ENCODE measurements at regions not wholly inside any gene's neighbourhood (a gene's known extent, or its start where the extent isn't known, plus 50 kb on each side); places are given as distances from the start of the nearest gene placed in this dataset.

DNA sequence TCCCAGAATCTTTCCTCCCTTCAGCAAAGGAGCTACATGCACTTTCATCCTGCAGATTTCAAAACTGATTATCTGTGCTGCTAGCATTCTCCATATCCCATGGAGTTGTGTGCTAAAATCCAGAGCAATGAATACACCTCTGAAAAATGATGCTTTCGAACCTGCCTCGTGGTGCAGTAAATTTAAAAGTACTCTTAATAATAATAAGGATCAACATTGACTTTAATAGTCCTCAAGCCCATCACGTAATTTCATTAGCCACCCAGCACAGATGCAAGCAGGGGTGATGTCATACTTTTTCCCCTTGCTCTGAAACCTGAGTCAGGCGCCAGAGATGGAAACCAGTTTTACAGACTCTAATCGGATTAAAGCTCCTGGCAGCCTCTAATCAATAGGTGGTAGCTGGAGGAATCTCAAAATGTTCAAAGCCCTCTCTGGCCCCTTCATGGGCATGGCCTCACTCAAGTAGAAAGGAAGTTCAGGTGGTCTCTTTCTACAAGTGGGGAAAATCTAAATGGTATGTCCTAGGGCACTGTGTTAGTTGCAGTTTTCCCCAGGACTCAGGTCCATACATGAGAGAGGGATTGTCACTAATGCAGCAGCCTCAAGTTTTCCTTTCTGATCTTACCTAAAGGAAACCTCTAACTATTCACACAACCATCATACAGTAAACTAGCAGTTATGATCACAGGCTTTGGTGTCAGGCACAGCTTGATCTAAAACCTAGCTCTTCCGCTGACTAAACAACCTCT lies 221.6 kb upstream of the SLC30A5 start:
- Histone ChIP-seq H3K9me3 (ENCODE audit: severe bottlenecking) (no peaks in the 10 kb centered on the region), H3K4me3 (ENCODE audit: severe bottlenecking) (no peak overlapping the region), H3K27me3 (ENCODE audit: insufficient read depth, poor library complexity, severe bottlenecking) (peaks cover 14% of the 10 kb centered on the region), H3K36me3 (ENCODE audit: low read depth) (no peaks in the 10 kb centered on the region), H3K4me1 (ENCODE audit: insufficient read depth, poor library complexity, severe bottlenecking) (no peaks in the 10 kb centered on the region), H3K27ac (ENCODE audit: poor library complexity, severe bottlenecking) (no peak overlapping the region)
- ATAC-seq (ENCODE audit: low read depth), result no peak
- no peak for DNase-seq (ENCODE audit: low spot score)
- TF ChIP-seq, protein P1, sequence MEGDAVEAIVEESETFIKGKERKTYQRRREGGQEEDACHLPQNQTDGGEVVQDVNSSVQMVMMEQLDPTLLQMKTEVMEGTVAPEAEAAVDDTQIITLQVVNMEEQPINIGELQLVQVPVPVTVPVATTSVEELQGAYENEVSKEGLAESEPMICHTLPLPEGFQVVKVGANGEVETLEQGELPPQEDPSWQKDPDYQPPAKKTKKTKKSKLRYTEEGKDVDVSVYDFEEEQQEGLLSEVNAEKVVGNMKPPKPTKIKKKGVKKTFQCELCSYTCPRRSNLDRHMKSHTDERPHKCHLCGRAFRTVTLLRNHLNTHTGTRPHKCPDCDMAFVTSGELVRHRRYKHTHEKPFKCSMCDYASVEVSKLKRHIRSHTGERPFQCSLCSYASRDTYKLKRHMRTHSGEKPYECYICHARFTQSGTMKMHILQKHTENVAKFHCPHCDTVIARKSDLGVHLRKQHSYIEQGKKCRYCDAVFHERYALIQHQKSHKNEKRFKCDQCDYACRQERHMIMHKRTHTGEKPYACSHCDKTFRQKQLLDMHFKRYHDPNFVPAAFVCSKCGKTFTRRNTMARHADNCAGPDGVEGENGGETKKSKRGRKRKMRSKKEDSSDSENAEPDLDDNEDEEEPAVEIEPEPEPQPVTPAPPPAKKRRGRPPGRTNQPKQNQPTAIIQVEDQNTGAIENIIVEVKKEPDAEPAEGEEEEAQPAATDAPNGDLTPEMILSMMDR (IDR thresholded peaks at IDR 0.05; ENCODE audit: poor library complexity, severe bottlenecking), result no peak

DNA sequence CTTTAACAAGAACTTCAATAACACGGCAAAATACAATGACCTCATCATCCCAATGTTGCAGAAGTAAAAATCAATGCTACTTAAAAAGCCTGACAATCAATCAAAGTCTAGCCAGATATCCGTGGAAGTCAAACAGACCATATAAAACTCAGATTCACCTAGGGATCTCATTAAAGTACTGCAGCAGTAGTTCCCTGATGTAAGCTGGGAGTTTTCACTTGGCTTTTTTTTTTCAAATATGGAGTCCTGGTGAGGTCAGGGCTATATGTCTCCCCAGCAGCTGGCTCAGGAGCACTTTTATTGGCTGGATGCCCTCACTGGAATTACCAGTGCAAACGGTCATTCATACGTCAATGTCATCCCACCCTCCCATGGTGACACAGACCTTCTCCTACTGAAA lies 220.6 kb upstream of the SLC30A5 start:
- Histone ChIP-seq H3K9me3 (ENCODE audit: severe bottlenecking) (no peaks in the 10 kb centered on the region), H3K4me3 (ENCODE audit: severe bottlenecking) (no peak overlapping the region), H3K4me1 (ENCODE audit: insufficient read depth, poor library complexity, severe bottlenecking) (peaks cover 2% of the 10 kb centered on the region), H3K27me3 (ENCODE audit: insufficient read depth, poor library complexity, severe bottlenecking) (peaks cover 11% of the 10 kb centered on the region), H3K36me3 (ENCODE audit: low read depth) (no peaks in the 10 kb centered on the region), H3K27ac (ENCODE audit: poor library complexity, severe bottlenecking) (no peak overlapping the region)
- TF ChIP-seq, protein P1 (IDR thresholded peaks at IDR 0.05; ENCODE audit: poor library complexity, severe bottlenecking), result no peak
- no peak for DNase-seq (ENCODE audit: low spot score)
- ATAC-seq (ENCODE audit: low read depth), result no peak

DNA sequence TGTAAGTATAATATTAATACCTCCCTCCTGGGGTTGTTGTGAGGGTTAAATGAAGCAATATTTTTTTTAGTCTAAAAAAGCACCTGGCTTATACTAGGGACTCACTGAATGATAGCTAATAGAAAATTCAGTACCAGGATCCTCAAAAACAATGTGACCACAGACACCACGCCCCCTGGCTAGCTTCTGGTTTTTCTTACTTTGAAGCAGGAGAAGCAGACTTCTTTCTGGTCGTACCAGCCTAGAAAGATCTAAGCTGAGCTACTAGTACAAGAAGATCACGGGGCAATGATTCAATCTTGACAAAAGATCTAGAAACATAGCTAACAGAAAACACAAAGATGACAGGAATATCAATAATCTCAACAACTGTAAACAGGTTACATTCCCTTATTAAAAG lies 218.5 kb upstream of the SLC30A5 start:
- H3K4me1 ChIP-seq (ENCODE audit: insufficient read depth, poor library complexity, severe bottlenecking), result peaks cover 3% of the 10 kb centered on the region
- no peak for DNase-seq (ENCODE audit: low spot score)
- H3K27ac ChIP-seq (ENCODE audit: poor library complexity, severe bottlenecking), result no peak overlapping the region
- no peaks in the 10 kb centered on the region for H3K27me3 ChIP-seq (ENCODE audit: insufficient read depth, poor library complexity, severe bottlenecking)
- TF ChIP-seq, protein P1 (IDR thresholded peaks at IDR 0.05; ENCODE audit: poor library complexity, severe bottlenecking), result no peak
- no peak for ATAC-seq (ENCODE audit: low read depth)
- H3K4me3 ChIP-seq (ENCODE audit: severe bottlenecking), result no peak overlapping the region
- H3K36me3 ChIP-seq (ENCODE audit: low read depth), result no peaks in the 10 kb centered on the region
- H3K9me3 ChIP-seq (ENCODE audit: severe bottlenecking), result no peaks in the 10 kb centered on the region

DNA sequence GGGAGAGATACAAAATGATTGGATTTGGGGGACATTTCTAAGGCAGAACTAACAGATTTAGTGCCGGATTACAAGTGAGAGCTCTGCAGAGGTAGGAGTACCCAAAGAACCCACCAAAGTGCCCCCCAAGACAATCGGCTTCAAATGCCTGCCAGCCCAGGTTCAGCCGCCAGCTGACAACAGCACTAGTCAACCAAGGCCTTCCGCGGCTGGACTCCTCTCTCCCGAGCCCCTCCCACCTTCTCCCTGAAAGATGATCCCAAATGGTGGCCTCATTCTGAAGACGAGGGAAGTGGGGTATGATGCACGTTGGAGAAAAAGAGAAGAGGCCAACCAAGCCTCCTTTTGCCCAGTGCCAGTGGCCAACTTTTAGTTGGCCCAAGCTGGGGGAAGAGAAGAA lies 210.4 kb upstream of the SLC30A5 start:
- no peak overlapping the region for H3K4me3 ChIP-seq (ENCODE audit: severe bottlenecking)
- H3K36me3 ChIP-seq (ENCODE audit: low read depth), result no peaks in the 10 kb centered on the region
- H3K4me1 ChIP-seq (ENCODE audit: insufficient read depth, poor library complexity, severe bottlenecking), result no peaks in the 10 kb centered on the region
- no peaks in the 10 kb centered on the region for H3K27me3 ChIP-seq (ENCODE audit: insufficient read depth, poor library complexity, severe bottlenecking)
- TF ChIP-seq, protein P1 (IDR thresholded peaks at IDR 0.05; ENCODE audit: poor library complexity, severe bottlenecking), result no peak
- no peak overlapping the region for H3K27ac ChIP-seq (ENCODE audit: poor library complexity, severe bottlenecking)
- no peaks in the 10 kb centered on the region for H3K9me3 ChIP-seq (ENCODE audit: severe bottlenecking)
- ATAC-seq (ENCODE audit: low read depth) (no peak), DNase-seq (ENCODE audit: low spot score) (no peak)

DNA sequence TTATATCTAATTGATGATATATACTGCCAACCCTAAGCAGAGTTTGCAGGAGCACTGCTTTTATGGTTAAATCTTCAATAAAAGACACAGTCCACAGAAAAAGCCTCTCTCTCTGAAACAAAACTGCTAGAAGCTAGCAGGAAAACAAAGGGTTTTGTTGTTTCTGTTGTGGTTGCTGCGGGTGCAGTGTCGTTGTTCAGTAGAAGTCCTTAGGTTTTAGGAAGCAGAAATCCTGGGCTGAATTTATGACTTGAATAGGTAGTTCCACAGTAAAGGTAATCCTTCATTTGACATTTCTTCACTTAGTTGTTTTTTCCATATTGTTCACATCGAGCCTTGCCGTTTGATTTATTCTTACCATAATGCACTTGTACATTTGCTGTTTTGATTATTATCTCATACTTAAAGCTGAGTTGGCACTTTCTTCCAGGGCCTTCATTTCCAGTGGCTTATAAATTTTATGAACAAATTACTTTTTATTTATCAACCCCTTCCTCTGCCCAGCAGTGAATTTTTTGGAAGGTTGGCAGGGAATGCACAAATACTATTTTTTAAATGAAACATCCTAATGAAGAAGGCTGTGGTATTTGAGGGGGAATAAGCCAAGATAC lies 209.6 kb upstream of the SLC30A5 start:
- no peak overlapping the region for H3K4me3 ChIP-seq (ENCODE audit: severe bottlenecking)
- H3K4me1 ChIP-seq (ENCODE audit: insufficient read depth, poor library complexity, severe bottlenecking), result no peaks in the 10 kb centered on the region
- no peaks in the 10 kb centered on the region for H3K36me3 ChIP-seq (ENCODE audit: low read depth)
- DNase-seq (ENCODE audit: low spot score) (no peak), ATAC-seq (ENCODE audit: low read depth) (no peak)
- no peaks in the 10 kb centered on the region for H3K27me3 ChIP-seq (ENCODE audit: insufficient read depth, poor library complexity, severe bottlenecking)
- TF ChIP-seq, protein P1 (IDR thresholded peaks at IDR 0.05; ENCODE audit: poor library complexity, severe bottlenecking), result no peak
- H3K27ac ChIP-seq (ENCODE audit: poor library complexity, severe bottlenecking), result no peak overlapping the region
- H3K9me3 ChIP-seq (ENCODE audit: severe bottlenecking), result no peaks in the 10 kb centered on the region
